ENCODE measurements at regions not wholly inside any gene's neighbourhood (a gene's known extent, or its start where the extent isn't known, plus 50 kb on each side); places are given as distances from the start of the nearest gene placed in this dataset.

DNA sequence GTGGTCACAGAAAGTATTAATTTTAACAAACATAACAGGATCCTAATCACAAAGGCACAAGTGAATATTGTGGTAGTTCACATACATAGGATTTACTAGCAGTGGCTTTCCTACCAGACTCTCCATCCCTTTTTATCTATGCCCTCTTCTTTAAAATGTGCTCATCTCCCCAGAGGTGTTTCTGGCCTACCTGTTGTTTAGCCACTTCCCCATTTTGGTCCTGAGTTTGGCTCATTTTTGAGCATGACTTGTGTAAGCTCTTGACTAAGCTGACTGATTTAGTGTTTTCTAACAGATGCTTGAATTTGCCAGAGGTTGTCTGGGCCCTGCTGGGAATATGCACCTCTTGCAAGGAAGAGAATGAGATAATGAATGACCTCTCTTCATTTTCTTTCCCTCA lies 517.7 kb upstream of the CLINT1 start:
- Histone ChIP-seq H3K36me3 (ENCODE audit: control insufficient read depth in 1 of 2, insufficient read depth in 2 of 2, low read length in 2 of 2) (no peaks in the 10 kb centered on the region), H3K27me3 (ENCODE audit: low read depth, low read length) (no peaks in the 10 kb centered on the region), H3K27ac (ENCODE audit: low read length) (no peak overlapping the region), H3K4me3 (ENCODE audit: low read depth in 1 of 2, low read length in 2 of 2) (no peak overlapping the region), H3K4me1 (ENCODE audit: control insufficient read depth in 1 of 2, insufficient read depth in 2 of 2, low read length in 2 of 2) (peaks cover 0 to 4% of the 10 kb centered on the region in 2 donors), H3K9me3 (ENCODE audit: control insufficient read depth in 1 of 2, low read length in 2 of 2) (no peaks in the 10 kb centered on the region)

DNA sequence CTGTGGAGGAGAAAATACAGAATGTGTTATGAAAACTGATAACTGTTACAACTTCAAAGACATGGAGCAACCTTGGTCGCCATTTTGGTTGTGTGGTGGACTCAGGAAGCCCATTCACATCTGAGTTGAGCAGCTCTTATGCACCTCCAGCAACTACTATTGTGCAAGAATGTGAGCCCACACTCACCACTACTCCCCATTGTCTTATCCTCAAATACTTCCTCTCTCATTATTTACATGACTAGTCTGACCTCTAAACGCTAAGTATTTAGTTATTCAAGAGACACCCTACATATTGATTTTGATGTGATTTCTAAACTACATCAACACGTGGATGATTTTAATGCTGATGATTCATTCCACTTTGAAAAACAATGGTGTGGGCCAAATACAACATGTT lies 516.6 kb upstream of the CLINT1 start:
- peaks cover 0 to 4% of the 10 kb centered on the region in 2 donors for H3K4me1 ChIP-seq (ENCODE audit: control insufficient read depth in 1 of 2, insufficient read depth in 2 of 2, low read length in 2 of 2)
- no peaks in the 10 kb centered on the region for H3K9me3 ChIP-seq (ENCODE audit: control insufficient read depth in 1 of 2, low read length in 2 of 2)
- H3K4me3 ChIP-seq (ENCODE audit: low read depth in 1 of 2, low read length in 2 of 2), result no peak overlapping the region
- no peaks in the 10 kb centered on the region for H3K27me3 ChIP-seq (ENCODE audit: low read depth, low read length)
- H3K27ac ChIP-seq (ENCODE audit: low read length), result no peak overlapping the region
- no peaks in the 10 kb centered on the region for H3K36me3 ChIP-seq (ENCODE audit: control insufficient read depth in 1 of 2, insufficient read depth in 2 of 2, low read length in 2 of 2)

DNA sequence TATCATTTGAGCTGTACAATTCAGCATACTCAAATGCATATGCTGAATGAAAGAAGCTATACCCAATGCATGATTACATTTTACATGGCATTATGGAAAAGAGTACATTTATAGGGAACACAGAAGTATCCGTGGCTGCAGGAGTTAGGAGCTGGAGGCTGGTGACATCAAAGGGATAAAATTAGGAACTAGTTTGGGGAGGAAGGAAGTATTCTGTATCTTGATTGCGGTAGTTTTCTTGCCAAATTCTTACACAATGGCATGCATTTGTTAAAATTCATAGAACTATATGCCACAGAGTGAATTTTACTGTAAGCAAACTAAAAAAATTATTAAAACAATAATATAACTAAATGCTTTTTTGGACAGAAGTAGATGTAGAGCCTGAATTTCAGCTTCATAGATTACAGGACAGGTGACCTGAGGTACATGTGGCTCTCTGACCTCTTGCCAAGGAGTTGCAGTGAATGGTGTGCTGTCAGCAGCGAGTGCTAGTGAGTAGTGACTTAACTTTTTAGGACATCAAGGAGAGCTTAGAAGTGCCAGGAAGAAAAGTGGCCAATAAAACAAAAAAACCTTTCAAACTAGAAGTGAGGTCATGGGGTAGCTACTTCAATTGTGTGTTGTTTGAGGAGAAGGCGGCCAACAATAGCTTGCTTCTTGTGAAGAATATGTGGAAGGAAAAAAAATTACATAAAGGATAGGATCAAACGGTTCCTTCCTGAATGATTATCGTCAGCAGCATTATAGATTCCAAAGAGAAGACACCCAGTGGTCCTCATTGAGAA lies 514.9 kb upstream of the CLINT1 start:
- Histone ChIP-seq H3K27ac (ENCODE audit: low read length) (no peak overlapping the region), H3K27me3 (ENCODE audit: low read depth, low read length) (no peaks in the 10 kb centered on the region), H3K4me1 (ENCODE audit: control insufficient read depth in 1 of 2, insufficient read depth in 2 of 2, low read length in 2 of 2) (peaks cover 0 to 4% of the 10 kb centered on the region in 2 donors), H3K4me3 (ENCODE audit: low read depth in 1 of 2, low read length in 2 of 2) (no peak overlapping the region), H3K36me3 (ENCODE audit: control insufficient read depth in 1 of 2, insufficient read depth in 2 of 2, low read length in 2 of 2) (no peaks in the 10 kb centered on the region), H3K9me3 (ENCODE audit: control insufficient read depth in 1 of 2, low read length in 2 of 2) (no peaks in the 10 kb centered on the region)

DNA sequence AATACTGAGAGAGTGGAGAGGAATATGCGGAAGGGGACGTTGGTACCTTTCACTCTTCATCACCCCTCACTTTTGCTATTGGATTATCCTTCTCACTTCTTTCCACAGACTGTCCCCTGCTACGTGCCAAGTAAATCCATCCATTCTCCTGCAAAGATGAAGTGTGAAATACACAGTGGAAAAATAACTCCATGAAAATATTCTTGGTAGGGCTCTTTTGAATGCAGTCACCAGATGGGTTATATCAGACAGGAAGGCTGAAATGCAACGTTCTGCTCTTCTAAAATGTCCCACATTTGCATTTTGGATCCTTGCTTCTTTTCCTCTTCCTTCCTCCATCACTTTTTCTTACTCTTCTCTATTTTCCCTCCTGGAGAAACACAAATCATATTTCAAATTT lies 510.3 kb upstream of the CLINT1 start:
- Histone ChIP-seq H3K27me3 (ENCODE audit: low read depth, low read length) (no peaks in the 10 kb centered on the region), H3K36me3 (ENCODE audit: control insufficient read depth in 1 of 2, insufficient read depth in 2 of 2, low read length in 2 of 2) (no peaks in the 10 kb centered on the region), H3K4me3 (ENCODE audit: low read depth in 1 of 2, low read length in 2 of 2) (no peak overlapping the region), H3K9me3 (ENCODE audit: control insufficient read depth in 1 of 2, low read length in 2 of 2) (no peaks in the 10 kb centered on the region), H3K4me1 (ENCODE audit: control insufficient read depth in 1 of 2, insufficient read depth in 2 of 2, low read length in 2 of 2) (peaks cover 0 to 3% of the 10 kb centered on the region in 2 donors), H3K27ac (ENCODE audit: low read length) (no peak overlapping the region)

DNA sequence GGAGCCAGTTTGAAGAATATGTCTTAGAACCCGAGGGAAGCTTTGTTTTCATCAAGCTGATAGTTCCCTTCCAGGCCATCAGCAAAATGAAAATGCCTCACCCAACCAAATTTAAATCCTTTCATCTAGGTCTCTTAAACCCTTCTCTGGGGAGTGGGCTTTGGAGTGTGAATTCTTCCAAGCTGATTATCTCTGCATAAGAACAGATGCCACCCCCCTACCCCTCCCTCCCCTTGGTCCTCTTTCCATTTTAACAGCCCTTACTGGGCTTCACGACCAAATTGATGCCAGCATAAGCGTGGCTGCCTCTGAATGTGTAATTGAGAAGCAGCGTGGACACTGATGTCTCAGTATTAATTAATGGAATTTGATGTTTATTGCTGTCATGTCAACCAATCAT lies 509.7 kb upstream of the CLINT1 start:
- Histone ChIP-seq H3K4me3 (ENCODE audit: low read depth in 1 of 2, low read length in 2 of 2) (no peak overlapping the region), H3K27me3 (ENCODE audit: low read depth, low read length) (no peaks in the 10 kb centered on the region), H3K36me3 (ENCODE audit: control insufficient read depth in 1 of 2, insufficient read depth in 2 of 2, low read length in 2 of 2) (no peaks in the 10 kb centered on the region), H3K27ac (ENCODE audit: low read length) (no peak overlapping the region), H3K9me3 (ENCODE audit: control insufficient read depth in 1 of 2, low read length in 2 of 2) (no peaks in the 10 kb centered on the region), H3K4me1 (ENCODE audit: control insufficient read depth in 1 of 2, insufficient read depth in 2 of 2, low read length in 2 of 2) (no peaks in the 10 kb centered on the region)

DNA sequence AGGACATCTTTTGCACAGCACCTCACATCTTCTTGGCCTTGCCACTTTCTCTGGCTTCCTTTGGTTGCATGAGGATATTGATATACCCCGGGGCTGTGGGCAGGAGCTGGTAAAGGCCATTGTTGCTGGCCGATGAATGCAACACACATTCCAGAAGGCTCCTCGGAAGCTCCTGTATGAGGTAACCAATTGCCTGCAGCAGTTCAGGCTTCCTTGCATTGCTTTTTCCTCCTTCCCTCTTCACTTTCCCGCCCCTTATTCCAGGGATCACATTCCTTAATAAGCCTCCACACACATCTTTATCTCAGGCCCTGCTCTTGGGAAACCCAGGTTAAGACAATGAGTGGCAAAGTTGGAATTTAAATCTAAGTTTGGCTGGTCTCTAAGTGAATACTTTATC lies 505.4 kb upstream of the CLINT1 start:
- Histone ChIP-seq H3K4me1 (ENCODE audit: control insufficient read depth in 1 of 2, insufficient read depth in 2 of 2, low read length in 2 of 2) (no peaks in the 10 kb centered on the region), H3K27ac (ENCODE audit: low read length) (no peak overlapping the region), H3K9me3 (ENCODE audit: control insufficient read depth in 1 of 2, low read length in 2 of 2) (no peaks in the 10 kb centered on the region), H3K27me3 (ENCODE audit: low read depth, low read length) (no peaks in the 10 kb centered on the region), H3K36me3 (ENCODE audit: control insufficient read depth in 1 of 2, insufficient read depth in 2 of 2, low read length in 2 of 2) (no peaks in the 10 kb centered on the region), H3K4me3 (ENCODE audit: low read depth in 1 of 2, low read length in 2 of 2) (no peak overlapping the region)

DNA sequence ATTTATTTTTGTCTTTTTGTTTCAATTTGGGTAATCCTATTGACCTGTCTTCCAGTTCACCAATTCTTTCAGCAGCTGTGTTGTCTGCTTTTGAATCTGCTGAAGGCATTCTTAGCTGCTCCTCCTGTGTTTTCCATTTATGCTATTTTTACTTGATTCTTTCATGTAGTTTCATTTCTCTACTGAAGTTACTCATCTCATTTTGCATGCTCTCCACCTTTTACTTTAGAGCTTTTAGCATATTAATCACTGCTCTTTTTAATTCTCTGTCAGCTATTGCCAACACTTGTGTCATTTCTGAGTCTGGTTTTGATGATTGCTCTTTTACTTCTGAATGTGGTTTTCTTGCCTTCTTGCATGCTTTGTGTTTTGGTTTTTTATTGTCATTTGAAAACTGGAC lies 496.0 kb upstream of the CLINT1 start:
- Histone ChIP-seq H3K4me1 (ENCODE audit: control insufficient read depth in 1 of 2, insufficient read depth in 2 of 2, low read length in 2 of 2) (no peaks in the 10 kb centered on the region), H3K27me3 (ENCODE audit: low read depth, low read length) (no peaks in the 10 kb centered on the region), H3K4me3 (ENCODE audit: low read depth in 1 of 2, low read length in 2 of 2) (no peak overlapping the region), H3K36me3 (ENCODE audit: control insufficient read depth in 1 of 2, insufficient read depth in 2 of 2, low read length in 2 of 2) (no peaks in the 10 kb centered on the region), H3K27ac (ENCODE audit: low read length) (no peak overlapping the region), H3K9me3 (ENCODE audit: control insufficient read depth in 1 of 2, low read length in 2 of 2) (no peaks in the 10 kb centered on the region)

DNA sequence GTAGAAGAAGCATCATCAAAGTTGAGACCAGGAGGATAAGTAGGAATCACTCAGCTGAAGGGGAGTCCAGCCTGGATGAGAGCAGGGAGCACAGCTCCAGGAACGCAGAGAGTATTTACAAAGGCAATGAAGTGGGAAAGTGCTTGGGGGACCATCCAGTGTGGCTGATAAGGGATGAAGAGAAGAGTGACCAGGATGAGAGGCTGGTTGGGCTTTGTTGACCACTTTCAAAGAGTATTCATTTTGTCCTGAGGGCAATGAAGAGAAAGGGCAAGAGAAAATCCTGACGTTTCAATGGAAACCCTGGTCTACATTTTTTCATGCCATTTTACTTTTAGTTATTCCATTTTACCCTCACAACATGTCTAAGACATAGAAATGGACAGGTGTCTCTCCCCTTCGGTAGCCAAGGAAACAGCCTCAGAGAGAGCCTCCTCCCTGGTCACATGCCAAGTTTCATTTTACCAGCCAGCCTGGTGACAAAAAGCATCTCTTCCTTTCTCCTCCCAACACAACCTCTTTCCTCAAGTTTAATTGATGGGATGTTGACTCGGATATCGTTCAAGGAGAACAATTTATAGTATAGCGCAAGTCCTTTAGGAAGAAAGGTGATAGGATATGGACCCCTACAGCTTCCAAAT lies 492.7 kb upstream of the CLINT1 start:
- Histone ChIP-seq H3K36me3 (ENCODE audit: control insufficient read depth in 1 of 2, insufficient read depth in 2 of 2, low read length in 2 of 2) (no peaks in the 10 kb centered on the region), H3K27ac (ENCODE audit: low read length) (no peak overlapping the region), H3K27me3 (ENCODE audit: low read depth, low read length) (no peaks in the 10 kb centered on the region), H3K4me3 (ENCODE audit: low read depth in 1 of 2, low read length in 2 of 2) (no peak overlapping the region), H3K4me1 (ENCODE audit: control insufficient read depth in 1 of 2, insufficient read depth in 2 of 2, low read length in 2 of 2) (no peaks in the 10 kb centered on the region), H3K9me3 (ENCODE audit: control insufficient read depth in 1 of 2, low read length in 2 of 2) (no peaks in the 10 kb centered on the region)

DNA sequence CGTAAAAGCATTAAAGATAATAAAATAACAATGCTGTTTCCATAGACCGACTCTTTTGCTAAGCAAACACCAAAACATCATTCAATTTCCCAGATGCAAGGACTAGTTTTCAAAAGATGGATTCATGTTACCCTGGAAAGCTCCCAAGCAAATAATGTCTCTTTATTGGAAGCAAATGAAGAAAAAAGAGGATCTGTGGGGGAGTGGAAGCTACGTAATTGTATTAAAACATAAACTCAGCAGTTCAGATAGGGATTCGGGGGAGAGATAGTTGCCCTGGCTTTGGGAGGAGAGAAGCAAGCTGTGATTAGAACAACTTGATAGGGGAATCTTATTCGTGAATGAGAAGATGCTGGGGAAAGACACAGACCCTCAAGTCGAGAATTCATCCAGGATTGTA lies 491.0 kb upstream of the CLINT1 start:
- Histone ChIP-seq H3K9me3 (ENCODE audit: control insufficient read depth in 1 of 2, low read length in 2 of 2) (peaks cover 0 to 5% of the 10 kb centered on the region in 2 donors), H3K27me3 (ENCODE audit: low read depth, low read length) (no peaks in the 10 kb centered on the region), H3K36me3 (ENCODE audit: control insufficient read depth in 1 of 2, insufficient read depth in 2 of 2, low read length in 2 of 2) (no peaks in the 10 kb centered on the region), H3K4me1 (ENCODE audit: control insufficient read depth in 1 of 2, insufficient read depth in 2 of 2, low read length in 2 of 2) (no peaks in the 10 kb centered on the region), H3K27ac (ENCODE audit: low read length) (no peak overlapping the region), H3K4me3 (ENCODE audit: low read depth in 1 of 2, low read length in 2 of 2) (no peak overlapping the region)

DNA sequence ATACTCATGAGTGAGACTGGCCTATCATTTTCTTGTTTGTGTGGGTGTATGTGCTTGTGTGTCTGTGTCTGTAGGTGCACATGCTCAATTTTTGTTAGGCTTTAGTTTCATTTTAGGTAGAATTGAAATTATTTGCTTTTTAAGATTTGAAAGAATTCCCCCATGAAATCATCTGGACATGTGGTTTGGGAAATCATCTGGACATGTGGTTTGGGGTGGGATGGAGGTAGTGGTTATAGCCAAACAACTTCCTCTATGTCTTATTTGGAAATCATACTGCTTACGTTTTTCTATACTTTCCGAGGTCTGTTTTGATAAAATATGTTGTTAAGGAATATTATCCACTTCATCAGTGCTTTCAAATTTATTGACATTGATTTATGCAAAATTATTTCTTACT lies 485.4 kb upstream of the CLINT1 start:
- Histone ChIP-seq H3K4me1 (ENCODE audit: control insufficient read depth in 1 of 2, insufficient read depth in 2 of 2, low read length in 2 of 2) (no peaks in the 10 kb centered on the region), H3K36me3 (ENCODE audit: control insufficient read depth in 1 of 2, insufficient read depth in 2 of 2, low read length in 2 of 2) (no peaks in the 10 kb centered on the region), H3K9me3 (ENCODE audit: control insufficient read depth in 1 of 2, low read length in 2 of 2) (peaks cover 0 to 5% of the 10 kb centered on the region in 2 donors), H3K4me3 (ENCODE audit: low read depth in 1 of 2, low read length in 2 of 2) (no peak overlapping the region), H3K27me3 (ENCODE audit: low read depth, low read length) (no peaks in the 10 kb centered on the region), H3K27ac (ENCODE audit: low read length) (no peak overlapping the region)

DNA sequence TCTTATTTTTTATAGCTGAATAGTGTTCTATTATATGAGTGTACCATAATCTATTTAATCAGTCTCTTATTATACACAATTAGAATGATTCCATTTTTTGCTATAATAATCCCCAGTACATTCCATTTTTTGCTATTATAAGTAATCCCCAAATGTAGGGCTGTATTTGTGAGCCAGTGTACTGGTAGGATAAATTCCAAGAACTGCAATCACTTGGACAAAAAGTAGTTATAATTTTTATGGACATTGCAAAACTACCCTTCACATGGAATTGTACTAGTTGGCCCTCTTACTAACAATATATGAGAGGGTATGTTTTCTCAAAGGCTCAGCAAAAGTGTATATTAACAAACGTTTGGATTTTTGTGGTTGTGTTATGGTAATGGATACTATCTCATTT lies 481.7 kb upstream of the CLINT1 start:
- H3K36me3 ChIP-seq (ENCODE audit: control insufficient read depth in 1 of 2, insufficient read depth in 2 of 2, low read length in 2 of 2), result no peaks in the 10 kb centered on the region
- H3K4me3 ChIP-seq (ENCODE audit: low read depth in 1 of 2, low read length in 2 of 2), result no peak overlapping the region
- no peaks in the 10 kb centered on the region for H3K4me1 ChIP-seq (ENCODE audit: control insufficient read depth in 1 of 2, insufficient read depth in 2 of 2, low read length in 2 of 2)
- peaks cover 0 to 5% of the 10 kb centered on the region in 2 donors for H3K9me3 ChIP-seq (ENCODE audit: control insufficient read depth in 1 of 2, low read length in 2 of 2)
- H3K27me3 ChIP-seq (ENCODE audit: low read depth, low read length), result no peaks in the 10 kb centered on the region
- no peak overlapping the region for H3K27ac ChIP-seq (ENCODE audit: low read length)

DNA sequence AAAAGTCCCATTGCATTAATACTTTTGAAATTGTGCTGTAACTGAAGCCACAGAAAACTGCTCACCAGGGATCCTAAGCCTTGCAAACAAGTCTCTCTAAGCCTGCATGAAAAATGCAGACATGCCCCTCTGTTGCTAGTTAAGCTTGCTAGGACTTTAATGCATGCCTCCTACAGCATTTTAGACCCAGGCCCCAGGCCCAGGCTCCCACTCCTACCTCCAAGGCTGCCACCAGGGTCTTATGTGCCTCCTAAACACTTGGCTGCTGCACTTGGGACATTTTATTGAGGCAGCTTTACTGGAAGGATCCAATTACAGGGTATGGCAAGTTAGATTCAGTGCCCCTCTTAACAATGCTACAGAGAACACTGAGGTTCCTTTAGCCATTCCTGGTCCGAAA lies 467.3 kb upstream of the CLINT1 start:
- H3K27me3 ChIP-seq (ENCODE audit: low read depth, low read length), result no peaks in the 10 kb centered on the region
- H3K36me3 ChIP-seq (ENCODE audit: control insufficient read depth in 1 of 2, insufficient read depth in 2 of 2, low read length in 2 of 2), result no peaks in the 10 kb centered on the region
- no peaks in the 10 kb centered on the region for H3K4me1 ChIP-seq (ENCODE audit: control insufficient read depth in 1 of 2, insufficient read depth in 2 of 2, low read length in 2 of 2)
- no peak overlapping the region for H3K4me3 ChIP-seq (ENCODE audit: low read depth in 1 of 2, low read length in 2 of 2)
- no peak overlapping the region for H3K27ac ChIP-seq (ENCODE audit: low read length)
- H3K9me3 ChIP-seq (ENCODE audit: control insufficient read depth in 1 of 2, low read length in 2 of 2), result peaks cover 0 to 6% of the 10 kb centered on the region in 2 donors
